ENCODE measurements at regions not wholly inside any gene's neighbourhood (a gene's known extent, or its start where the extent isn't known, plus 50 kb on each side); places are given as distances from the start of the nearest gene placed in this dataset.

- H3K27ac ChIP-seq: no peak overlapping the region
- intact Hi-C loops (cut with DNase I): no loop called here
- H3K4me1 ChIP-seq: no peaks in the 10 kb centered on the region
- DNase-seq (ENCODE audit: extremely low spot score in 2 of 2): no peak
- no peaks in the 10 kb centered on the region for H3K36me3 ChIP-seq
- no peaks in the 10 kb centered on the region for H3K9me3 ChIP-seq
- H3K4me3 ChIP-seq: no peak overlapping the region
- H3K27me3 ChIP-seq: no peaks in the 10 kb centered on the region
- no peak for TF ChIP-seq POLR2A (IDR thresholded peaks at IDR 0.05)
- TF ChIP-seq CTCF (IDR thresholded peaks at IDR 0.05): no peak
- no peak for TF ChIP-seq POLR2AphosphoS5 (IDR thresholded peaks at IDR 0.05; ENCODE audit: insufficient read depth in 1 of 2, low read depth in 1 of 2)
Observed at GRCh38 chr13:47211106-47211505, 314.3 kb upstream of the HTR2A start.

GRCh38 chr13:47206111-47206510, 309.3 kb upstream of the HTR2A start:
- Histone ChIP-seq H3K27me3 (no peaks in the 10 kb centered on the region), H3K27ac (no peak overlapping the region), H3K4me3 (no peak overlapping the region), H3K36me3 (no peaks in the 10 kb centered on the region), H3K4me1 (no peaks in the 10 kb centered on the region), H3K9me3 (no peaks in the 10 kb centered on the region)
- no peak for TF ChIP-seq POLR2AphosphoS5 (IDR thresholded peaks at IDR 0.05; ENCODE audit: insufficient read depth in 1 of 2, low read depth in 1 of 2)
- no peak for TF ChIP-seq CTCF (IDR thresholded peaks at IDR 0.05)
- no peak for TF ChIP-seq POLR2A (IDR thresholded peaks at IDR 0.05)
- intact Hi-C loops (cut with DNase I): no loop called here
- no peak for DNase-seq (ENCODE audit: extremely low spot score in 2 of 2)

- Histone ChIP-seq H3K36me3 (no peaks in the 10 kb centered on the region), H3K4me3 (no peak overlapping the region), H3K27ac (no peak overlapping the region), H3K27me3 (no peaks in the 10 kb centered on the region), H3K9me3 (no peaks in the 10 kb centered on the region), H3K4me1 (no peaks in the 10 kb centered on the region)
- no peak for DNase-seq (ENCODE audit: extremely low spot score in 2 of 2)
- TF ChIP-seq POLR2AphosphoS5 (IDR thresholded peaks at IDR 0.05; ENCODE audit: insufficient read depth in 1 of 2, low read depth in 1 of 2) (no peak), CTCF (IDR thresholded peaks at IDR 0.05) (no peak), POLR2A (IDR thresholded peaks at IDR 0.05) (no peak)
- intact Hi-C loops (cut with DNase I): no loop called here
Observed at GRCh38 chr13:47190696-47191305, 293.9 kb upstream of the HTR2A start.

GRCh38 chr13:47188802-47189201, 291.9 kb upstream of the HTR2A start:
- no peaks in the 10 kb centered on the region for H3K27me3 ChIP-seq
- no peak overlapping the region for H3K4me3 ChIP-seq
- intact Hi-C loops (cut with DNase I): no loop called here
- no peaks in the 10 kb centered on the region for H3K9me3 ChIP-seq
- no peaks in the 10 kb centered on the region for H3K36me3 ChIP-seq
- H3K4me1 ChIP-seq: no peaks in the 10 kb centered on the region
- H3K27ac ChIP-seq: no peak overlapping the region
- DNase-seq (ENCODE audit: extremely low spot score in 2 of 2): no peak
- no peak for TF ChIP-seq POLR2A (IDR thresholded peaks at IDR 0.05)
- no peak for TF ChIP-seq POLR2AphosphoS5 (IDR thresholded peaks at IDR 0.05; ENCODE audit: insufficient read depth in 1 of 2, low read depth in 1 of 2)
- TF ChIP-seq CTCF (IDR thresholded peaks at IDR 0.05): no peak

GRCh38 chr13:47186471-47186870, 289.6 kb upstream of the HTR2A start:
- intact Hi-C loops (cut with DNase I): no loop called here
- H3K36me3 ChIP-seq: no peaks in the 10 kb centered on the region
- DNase-seq (ENCODE audit: extremely low spot score in 2 of 2): no peak
- H3K4me3 ChIP-seq: no peak overlapping the region
- H3K27ac ChIP-seq: no peak overlapping the region
- no peaks in the 10 kb centered on the region for H3K9me3 ChIP-seq
- H3K4me1 ChIP-seq: no peaks in the 10 kb centered on the region
- TF ChIP-seq POLR2A (IDR thresholded peaks at IDR 0.05): no peak
- TF ChIP-seq POLR2AphosphoS5 (IDR thresholded peaks at IDR 0.05; ENCODE audit: insufficient read depth in 1 of 2, low read depth in 1 of 2): no peak
- TF ChIP-seq CTCF (IDR thresholded peaks at IDR 0.05): no peak
- H3K27me3 ChIP-seq: no peaks in the 10 kb centered on the region

All from vagina (tissue), 2 donors.